ENCODE measurements at regions not wholly inside any gene's neighbourhood (a gene's known extent, or its start where the extent isn't known, plus 50 kb on each side); places are given as distances from the start of the nearest gene placed in this dataset.
A peak's percentile ranks its signal among the peaks of the same experiment; 100 is the strongest.

- TF ChIP-seq CTCF (IDR thresholded peaks at IDR 0.05; ENCODE audit: low read depth, low read length): no peak
- no peak for DNase-seq (ENCODE audit: low read depth, low spot score)
- in situ Hi-C loops (cut with HindIII; ENCODE audit: low sequenced_read_pairs): no loop called here
- H3K4me3 ChIP-seq (ENCODE audit: low read depth, low read length): no peak overlapping the region
These were observed 336.3 kb downstream of the RASEF start for GRCh38 chr9:82726424-82727276.

- no peak for DNase-seq (ENCODE audit: low read depth, low spot score)
- no peak for TF ChIP-seq CTCF (IDR thresholded peaks at IDR 0.05; ENCODE audit: low read depth, low read length)
- no peak overlapping the region for H3K4me3 ChIP-seq (ENCODE audit: low read depth, low read length)
- in situ Hi-C loops (cut with HindIII; ENCODE audit: low sequenced_read_pairs): no loop called here
These were observed 333.8 kb downstream of the RASEF start for GRCh38 chr9:82729141-82729540.

- TF ChIP-seq CTCF (IDR thresholded peaks at IDR 0.05; ENCODE audit: low read depth, low read length): no peak
- H3K4me3 ChIP-seq (ENCODE audit: low read depth, low read length): no peak overlapping the region
- no peak for DNase-seq (ENCODE audit: low read depth, low spot score)
- in situ Hi-C loops (cut with HindIII; ENCODE audit: low sequenced_read_pairs): no loop called here
These were observed 332.9 kb downstream of the RASEF start for GRCh38 chr9:82729991-82730589.

- in situ Hi-C loops (cut with HindIII; ENCODE audit: low sequenced_read_pairs): no loop called here
- TF ChIP-seq CTCF (IDR thresholded peaks at IDR 0.05; ENCODE audit: low read depth, low read length): no peak
These were observed 330.0 kb downstream of the RASEF start for GRCh38 chr9:82732928-82733327.

GRCh38 chr9:82736126-82736525, 326.8 kb downstream of the RASEF start:
- in situ Hi-C loops (cut with HindIII; ENCODE audit: low sequenced_read_pairs): no loop called here
- no peak for TF ChIP-seq CTCF (IDR thresholded peaks at IDR 0.05; ENCODE audit: low read depth, low read length)
- no peak overlapping the region for H3K4me3 ChIP-seq (ENCODE audit: low read depth, low read length)
- DNase-seq (ENCODE audit: low read depth, low spot score): no peak

More at GRCh38 chr9:82732928-82733327, 330.0 kb downstream of the RASEF start:
- no peak overlapping the region for H3K4me3 ChIP-seq (ENCODE audit: low read depth, low read length)
- peak; percentile 4 for DNase-seq (ENCODE audit: low read depth, low spot score)

GRCh38 chr9:82736701-82737100, 326.2 kb downstream of the RASEF start:
- in situ Hi-C loops (cut with HindIII; ENCODE audit: low sequenced_read_pairs): no loop called here
- no peak overlapping the region for H3K4me3 ChIP-seq (ENCODE audit: low read depth, low read length)
- DNase-seq (ENCODE audit: low read depth, low spot score): no peak
- TF ChIP-seq CTCF (IDR thresholded peaks at IDR 0.05; ENCODE audit: low read depth, low read length): no peak

Data from astrocyte of the spinal cord (primary cell).